Neural cell (in vitro differentiated cells): ENCODE measurements at regions not wholly inside any gene's neighbourhood (a gene's known extent, or its start where the extent isn't known, plus 50 kb on each side); places are given as distances from the start of the nearest gene placed in this dataset.

Experiments used
- H2AFZ ChIP-seq: fragments of 200-600, 300-800 bp; sonication (generic), shearing (Covaris generic); 2 replicates; pipeline ENCODE4 v1.6.0; 2014; ENCODE audit warnings: low read depth, mild to moderate bottlenecking, antibody characterized with exemption, low read length, moderate library complexity
- H3F3A ChIP-seq: fragments of 200-600 bp; shearing (Covaris generic); 2 replicates; pipeline ENCODE4 v1.6.1; 2016; ENCODE audit warnings: mild to moderate bottlenecking, moderate library complexity, mixed read lengths, antibody characterized with exemption, low read length; ENCODE audit not compliant: insufficient read depth, poor library complexity, severe bottlenecking
- H3K27ac ChIP-seq: fragments of 200-600, 300-800 bp; sonication (generic), shearing (Covaris generic); 2 replicates; pipeline ENCODE4 v1.5.1; 2014; ENCODE audit warnings: mild to moderate bottlenecking, low read length, moderate library complexity
- H3K27me3 ChIP-seq: fragments of 300-800, 200-600 bp; sonication (generic), shearing (Covaris generic); 2 replicates; pipeline ENCODE4 v1.6.0; 2014; ENCODE audit warnings: mild to moderate bottlenecking, low read depth, low read length, moderate library complexity; ENCODE audit not compliant: insufficient read depth
- H3K36me3 ChIP-seq: fragments of 300-800, 200-600 bp; sonication (generic), shearing (Covaris generic); 2 replicates; pipeline ENCODE4 v1.5.1; 2014; ENCODE audit warnings: mild to moderate bottlenecking, antibody characterized with exemption, low read length, moderate library complexity; ENCODE audit not compliant: insufficient read depth
- H3K4me2 ChIP-seq: fragments of 300-800, 200-600 bp; sonication (generic), shearing (Covaris generic); 2 replicates; pipeline ENCODE4 v1.6.0; 2014; ENCODE audit warnings: mild to moderate bottlenecking, low read length
- H3K4me3 ChIP-seq: fragments of 300-800, 200-600 bp; sonication (generic), shearing (Covaris generic); 2 replicates; pipeline ENCODE4 v1.5.1; 2014; ENCODE audit warnings: mild to moderate bottlenecking, low read length, moderate library complexity
- H3K79me2 ChIP-seq: fragments of 200-600 bp; shearing (Covaris generic); replicated peaks from 2 replicates; pipeline ENCODE4 v1.6.0; 2014; ENCODE audit warnings: mild to moderate bottlenecking, low read length, moderate library complexity; ENCODE audit not compliant: insufficient read depth
- H3K9ac ChIP-seq: fragments of 300-800, 200-600 bp; sonication (generic), shearing (Covaris generic); 2 replicates; pipeline ENCODE4 v1.6.1; 2016; ENCODE audit warnings: mild to moderate bottlenecking, low read length, mixed read lengths
- H3K9me2 ChIP-seq: fragments of 200-600 bp; shearing (Covaris generic); 2 replicates; pipeline ENCODE4 v1.6.1; 2016; ENCODE audit warnings: mild to moderate bottlenecking, low read length, mixed read lengths; ENCODE audit not compliant: insufficient read depth
- H3K9me3 ChIP-seq: fragments of 200-600, 300-800 bp; sonication (generic), shearing (Covaris generic); 2 replicates; pipeline ENCODE4 v1.6.1; 2016; ENCODE audit warnings: mild to moderate bottlenecking, mixed run types, low read length, moderate library complexity, mixed read lengths
- H4K20me1 ChIP-seq: fragments of 200-600 bp; shearing (Covaris generic); 2 replicates; pipeline ENCODE4 v1.6.1; 2016; ENCODE audit warnings: mild to moderate bottlenecking, mixed run types; ENCODE audit not compliant: insufficient read depth
- CTCF ChIP-seq: fragments of 450-650 bp; IDR thresholded peaks from 2 replicates; pipeline ENCODE4 v1.5.1; 2014; ENCODE audit warnings: antibody characterized with exemption, mild to moderate bottlenecking, moderate library complexity; ENCODE audit not compliant: poor library complexity, severe bottlenecking
- EP300 ChIP-seq: fragments of 450-650 bp; conservative IDR thresholded peaks from 2 replicates; pipeline ENCODE4 v1.6.1; 2014; ENCODE audit warnings: antibody characterized with exemption, mild to moderate bottlenecking, moderate library complexity; ENCODE audit not compliant: poor library complexity, severe bottlenecking
- EZH2 ChIP-seq: fragments of 200-600, 300-800 bp; shearing (Covaris generic), sonication (generic); IDR thresholded peaks from 2 replicates; pipeline ENCODE4 v1.6.1; 2014; ENCODE audit warnings: antibody characterized with exemption, low read length, borderline replicate concordance, mild to moderate bottlenecking; ENCODE audit not compliant: insufficient read depth, poor library complexity, severe bottlenecking
- MXI1 ChIP-seq: fragments of 450-650 bp; conservative IDR thresholded peaks from 2 replicates; pipeline ENCODE4 v1.6.1; 2014; ENCODE audit warnings: antibody characterized with exemption, mild to moderate bottlenecking; ENCODE audit not compliant: poor library complexity, severe bottlenecking
- POLR2AphosphoS5 ChIP-seq: IDR thresholded peaks from 2 replicates; pipeline ENCODE4 v1.6.1; 2012
- RAD21 ChIP-seq: fragments of 450-650 bp; conservative IDR thresholded peaks from 2 replicates; pipeline ENCODE4 v1.6.1; 2014; ENCODE audit warnings: antibody characterized with exemption, mild to moderate bottlenecking, moderate library complexity
- REST ChIP-seq: IDR thresholded peaks from 2 replicates; pipeline ENCODE4 v1.6.1; 2012; ENCODE audit warnings: borderline replicate concordance
- SMC3 ChIP-seq: fragments of 450-650 bp; conservative IDR thresholded peaks from 2 replicates; pipeline ENCODE4 v1.6.1; 2014; ENCODE audit warnings: antibody characterized with exemption, mild to moderate bottlenecking, moderate library complexity; ENCODE audit not compliant: poor library complexity
- TAF1 ChIP-seq: IDR thresholded peaks from 2 replicates; pipeline ENCODE4 v1.6.1; 2012; ENCODE audit warnings: low read depth

- no peaks in the 10 kb centered on the region for H3K9me2 ChIP-seq
- no peaks in the 10 kb centered on the region for H3F3A ChIP-seq
- no peak for TF ChIP-seq EZH2
- no peak for TF ChIP-seq REST
- no peak for TF ChIP-seq SMC3
- TF ChIP-seq EP300 = no peak
- no peak for TF ChIP-seq MXI1
- no peak for TF ChIP-seq POLR2AphosphoS5
- TF ChIP-seq TAF1 = no peak
- TF ChIP-seq CTCF = no peak
- TF ChIP-seq RAD21 = no peak
- no peak overlapping the region for H3K9ac ChIP-seq
- no peaks in the 10 kb centered on the region for H3K9me3 ChIP-seq
- no peak overlapping the region for H3K4me2 ChIP-seq
- H4K20me1 ChIP-seq = no peaks in the 10 kb centered on the region
- no peaks in the 10 kb centered on the region for H3K27me3 ChIP-seq
- no peak overlapping the region for H2AFZ ChIP-seq
- H3K4me3 ChIP-seq = no peak overlapping the region
- H3K36me3 ChIP-seq = no peaks in the 10 kb centered on the region
- no peaks in the 10 kb centered on the region for H3K79me2 ChIP-seq
- no peak overlapping the region for H3K27ac ChIP-seq
Observed at GRCh38 chr6:43901733-43902230, 131.8 kb downstream of the VEGFA start.

- Histone ChIP-seq H3F3A (no peaks in the 10 kb centered on the region), H2AFZ (no peak overlapping the region), H3K27me3 (no peaks in the 10 kb centered on the region), H3K9me3 (no peaks in the 10 kb centered on the region), H3K9ac (no peak overlapping the region), H3K4me2 (no peak overlapping the region), H3K36me3 (no peaks in the 10 kb centered on the region), H3K9me2 (no peaks in the 10 kb centered on the region), H3K27ac (no peak overlapping the region), H4K20me1 (no peaks in the 10 kb centered on the region), H3K79me2 (no peaks in the 10 kb centered on the region), H3K4me3 (no peak overlapping the region)
- TF ChIP-seq TAF1 (no peak), EZH2 (no peak), CTCF (no peak), REST (no peak), MXI1 (no peak), EP300 (no peak), RAD21 (no peak), SMC3 (no peak), POLR2AphosphoS5 (no peak)
Observed at GRCh38 chr6:43900916-43901732, 131.1 kb downstream of the VEGFA start.
